ENCODE measurements at regions not wholly inside any gene's neighbourhood (a gene's known extent, or its start where the extent isn't known, plus 50 kb on each side); places are given as distances from the start of the nearest gene placed in this dataset.

DNA sequence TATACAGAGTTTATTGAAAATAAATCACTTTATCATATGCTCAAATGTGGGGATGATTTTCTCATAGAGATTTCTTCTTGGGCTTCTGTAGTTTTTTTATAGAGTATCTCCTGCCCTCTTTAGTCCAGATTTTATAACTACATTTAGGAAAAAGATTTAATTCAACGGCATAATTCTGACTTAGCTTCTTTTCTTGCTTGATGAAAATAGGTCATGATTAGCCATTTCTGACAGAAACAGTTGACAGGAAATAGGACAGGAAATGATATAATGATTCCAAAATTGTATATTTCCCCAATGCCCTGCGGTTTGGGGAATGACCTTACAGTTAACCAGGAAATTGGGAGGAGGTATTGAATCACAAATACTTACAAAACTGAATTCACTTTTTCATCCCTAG lies 1531.9 kb upstream of the ACVR2A start:
- DNase-seq, result no peak

DNA sequence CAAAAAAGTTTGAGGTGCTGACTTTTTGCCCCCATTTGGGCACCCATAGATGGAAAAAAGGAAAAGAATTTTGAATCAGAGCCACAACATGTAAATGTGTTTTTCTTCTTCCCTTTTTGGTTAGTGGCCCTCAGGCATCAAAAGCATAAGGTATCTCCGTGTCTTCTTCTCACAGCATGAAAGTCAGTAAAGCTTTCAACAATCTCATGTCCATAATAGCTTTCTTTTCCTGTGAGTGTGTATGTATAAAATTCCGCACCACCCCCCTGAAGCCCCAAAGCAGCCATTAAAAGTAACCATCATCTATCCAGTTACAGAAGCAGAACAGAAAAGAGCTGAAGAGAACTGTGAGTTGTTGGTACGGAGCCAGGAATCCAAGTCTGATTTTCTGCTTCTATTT lies 1539.7 kb upstream of the ACVR2A start:
- no peak for DNase-seq

DNA sequence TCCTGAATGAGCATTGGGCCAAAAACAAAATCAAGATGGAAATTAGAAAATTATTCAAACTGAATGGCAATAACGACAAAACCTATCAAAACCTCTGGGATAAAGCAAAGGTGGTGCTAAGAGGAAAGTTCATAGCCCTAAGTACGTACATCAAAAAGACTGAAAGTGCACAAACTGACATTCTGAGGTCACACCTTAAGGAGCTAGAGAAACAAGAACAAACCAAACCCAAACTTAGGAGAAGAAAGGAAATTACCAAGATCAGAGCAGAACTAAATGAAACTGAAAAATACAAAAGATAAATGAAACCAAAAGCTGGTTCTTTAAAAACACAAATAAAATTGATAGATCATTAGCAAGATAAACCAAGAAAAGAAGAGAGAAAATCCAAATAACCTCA lies 1543.5 kb upstream of the ACVR2A start:
- DNase-seq, result no peak

- DNase-seq, result no peak
These were observed 1549.7 kb upstream of the ACVR2A start for GRCh38 chr2:146295080-146295670.

DNA sequence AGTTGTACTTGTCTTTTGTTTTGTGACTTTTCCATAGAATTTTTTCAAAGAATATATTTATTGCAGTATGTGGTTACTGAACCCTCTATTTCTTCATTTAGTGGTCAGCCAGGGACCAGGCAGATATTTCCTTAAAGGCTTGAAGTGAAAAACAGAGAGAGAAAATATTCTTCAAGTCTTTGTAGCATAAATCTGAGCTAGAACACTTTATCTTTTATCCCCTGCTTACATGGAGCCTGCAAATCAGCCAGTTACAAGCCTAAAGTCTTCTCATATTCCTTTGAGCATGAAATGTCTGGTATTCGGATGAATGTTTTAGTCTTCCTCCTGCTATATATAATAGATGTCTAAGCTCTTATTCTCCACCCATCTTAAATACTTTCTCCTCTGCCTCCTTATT lies 1557.5 kb upstream of the ACVR2A start:
- no peak for DNase-seq

- no peak for DNase-seq
These were observed 1565.9 kb upstream of the ACVR2A start for GRCh38 chr2:146278881-146279280.

- DNase-seq, result no peak
These were observed 1573.5 kb upstream of the ACVR2A start for GRCh38 chr2:146271131-146271831.

DNA sequence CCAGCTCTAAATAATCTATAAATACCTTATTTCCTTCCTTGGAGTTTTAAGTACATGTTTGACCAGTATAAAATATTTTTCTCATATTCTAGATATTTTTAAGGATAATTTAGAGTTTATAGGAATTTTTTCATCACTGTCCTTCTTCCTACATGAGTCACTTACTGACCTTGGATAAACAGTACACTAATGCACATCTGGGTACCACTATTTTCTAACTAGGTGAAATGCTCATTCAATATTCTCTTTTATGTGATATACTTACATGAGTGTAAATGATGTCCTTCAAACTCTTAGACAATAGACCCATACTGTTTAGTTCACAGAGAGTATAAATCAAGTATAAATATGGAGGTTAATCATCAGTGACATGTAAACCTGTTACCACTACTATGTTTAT lies 1574.2 kb upstream of the ACVR2A start:
- no peak for DNase-seq

DNA sequence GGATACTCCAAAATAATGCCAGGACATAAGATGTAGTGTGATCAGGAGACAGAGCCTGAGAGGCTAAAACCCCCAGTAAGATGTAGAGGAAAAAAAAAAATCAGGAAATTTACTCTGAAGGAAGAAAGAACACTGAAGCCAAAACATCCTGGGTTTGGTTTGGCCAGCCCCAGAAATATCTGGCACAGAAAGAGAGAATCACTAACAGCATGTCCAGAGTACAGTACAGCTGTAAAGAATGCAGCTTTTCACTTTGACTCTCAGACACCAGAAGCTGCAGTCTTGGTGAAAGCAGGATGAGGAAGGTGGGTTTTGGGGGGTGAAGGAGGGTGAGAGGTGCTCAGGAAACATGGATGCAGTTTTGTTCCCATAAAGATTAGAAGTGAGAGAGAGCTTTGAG lies 1577.7 kb upstream of the ACVR2A start:
- DNase-seq, result no peak

- DNase-seq, result no peak
These were observed 1579.2 kb upstream of the ACVR2A start for GRCh38 chr2:146265656-146266055.

- DNase-seq, result no peak
These were observed 1582.2 kb upstream of the ACVR2A start for GRCh38 chr2:146262606-146263005.

DNA sequence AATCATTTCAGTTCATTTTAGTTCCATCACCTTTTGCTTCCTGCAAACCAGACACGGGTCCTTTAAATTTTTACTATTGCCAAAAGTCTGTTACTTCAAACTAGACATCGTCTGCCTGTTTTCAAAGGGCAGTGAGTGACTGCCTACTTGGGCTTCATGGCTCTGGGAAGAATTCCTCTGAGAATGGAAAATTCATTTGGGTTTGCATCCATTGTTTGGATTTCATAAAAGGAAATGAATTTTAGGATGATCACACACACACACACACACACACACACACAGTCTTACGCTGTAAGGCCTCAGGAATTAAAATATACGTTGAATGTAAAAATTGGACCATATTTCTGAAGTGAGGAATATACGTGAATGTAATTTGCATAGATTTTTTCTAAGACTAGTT lies 1584.3 kb upstream of the ACVR2A start:
- no peak for DNase-seq

GRCh38 chr2:146259816-146260215 lies 1585.0 kb upstream of the ACVR2A start:
- no peak for DNase-seq

- DNase-seq, result no peak
These were observed 1586.8 kb upstream of the ACVR2A start for GRCh38 chr2:146258071-146258470.

DNA sequence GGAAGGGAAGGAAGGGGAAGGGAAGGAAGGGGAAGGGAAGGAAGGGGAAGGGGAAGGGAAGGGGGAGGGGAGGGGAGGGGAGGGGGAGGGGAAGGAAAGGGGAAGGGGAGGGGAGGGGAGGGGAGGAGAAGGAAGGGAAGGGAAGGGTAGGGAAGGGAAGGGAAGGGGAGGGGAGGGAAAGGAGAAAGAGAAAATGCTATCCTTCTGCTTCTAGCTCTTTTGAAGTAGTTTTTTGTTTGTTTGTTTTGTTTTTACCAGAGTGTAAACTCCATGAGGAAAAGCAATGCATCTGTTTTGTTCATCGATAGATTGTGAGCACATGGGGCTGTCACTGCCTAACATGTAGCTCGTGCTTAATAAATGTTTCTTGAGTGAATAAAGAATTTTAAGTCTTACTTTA lies 1592.7 kb upstream of the ACVR2A start:
- DNase-seq, result no peak

- DNase-seq, result no peak
These were observed 1593.5 kb upstream of the ACVR2A start for GRCh38 chr2:146251328-146251727.

DNA sequence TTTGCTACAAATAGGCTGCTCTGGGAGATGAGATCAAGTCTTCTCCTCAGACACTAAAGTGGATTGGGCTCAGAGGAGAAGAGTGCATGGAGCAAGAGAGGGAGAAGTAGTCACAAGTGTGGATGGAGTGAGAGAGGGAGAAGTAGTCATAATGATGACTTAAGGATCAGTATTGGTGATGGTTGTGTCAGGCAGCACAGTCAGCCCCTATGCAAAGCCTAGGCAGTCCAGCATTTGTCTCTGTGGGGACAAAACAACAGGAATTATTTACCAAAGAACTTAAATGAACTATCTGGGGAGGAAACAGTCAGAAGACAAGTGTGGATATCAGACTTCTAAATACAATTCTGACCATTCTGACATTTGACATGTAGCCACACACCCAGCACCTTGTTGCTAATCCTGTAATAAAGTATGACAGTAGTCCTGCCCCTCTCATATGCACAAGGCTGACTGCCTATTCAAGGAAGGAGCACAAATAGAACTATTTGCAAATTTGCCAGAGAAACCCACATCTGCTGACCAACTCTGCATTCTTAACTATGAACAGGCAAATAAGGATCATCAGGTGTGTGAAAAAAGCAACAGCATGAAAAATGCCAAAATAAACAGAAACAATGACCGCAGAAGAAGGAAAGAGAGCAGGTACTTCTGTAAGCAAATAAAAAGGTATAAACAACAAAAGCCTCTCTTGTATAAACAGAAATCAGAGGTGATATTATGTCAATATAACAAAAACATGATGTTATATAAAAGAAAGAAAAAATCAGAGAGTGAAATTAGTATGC lies 1597.9 kb upstream of the ACVR2A start:
- no peak for DNase-seq

DNA sequence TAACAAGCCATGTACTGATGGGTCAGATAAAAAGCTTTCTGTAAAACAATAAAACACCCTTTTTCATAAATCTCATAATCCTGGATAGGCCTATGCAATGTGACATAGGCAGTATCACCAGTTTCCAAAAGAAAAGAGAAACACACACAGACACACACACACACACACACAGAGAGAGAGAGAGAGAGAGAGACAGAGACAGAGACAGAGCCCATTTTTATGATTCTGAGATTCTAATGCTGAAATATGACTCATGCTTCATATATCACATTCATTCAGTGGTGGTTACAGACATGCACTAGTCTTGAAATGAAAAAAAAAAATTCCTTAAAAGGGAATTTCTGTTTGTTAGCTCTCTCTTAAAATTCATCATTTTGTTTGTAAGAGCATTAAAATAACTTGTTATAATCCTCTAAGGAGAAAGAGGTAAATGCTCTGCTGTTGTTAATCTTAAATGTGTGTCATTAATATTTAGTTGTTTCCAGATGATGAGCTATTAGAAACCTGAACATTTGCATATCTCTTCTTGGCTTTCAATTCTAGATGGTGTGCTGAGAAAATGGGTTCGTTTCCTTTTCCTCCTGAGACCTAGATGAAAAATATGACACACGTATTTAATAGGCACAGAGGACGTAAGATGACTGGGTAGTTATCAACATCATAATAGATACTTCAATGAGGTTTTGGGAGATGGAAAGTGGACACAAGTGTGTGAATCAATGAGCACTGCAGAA lies 1598.7 kb upstream of the ACVR2A start:
- no peak for DNase-seq

DNA sequence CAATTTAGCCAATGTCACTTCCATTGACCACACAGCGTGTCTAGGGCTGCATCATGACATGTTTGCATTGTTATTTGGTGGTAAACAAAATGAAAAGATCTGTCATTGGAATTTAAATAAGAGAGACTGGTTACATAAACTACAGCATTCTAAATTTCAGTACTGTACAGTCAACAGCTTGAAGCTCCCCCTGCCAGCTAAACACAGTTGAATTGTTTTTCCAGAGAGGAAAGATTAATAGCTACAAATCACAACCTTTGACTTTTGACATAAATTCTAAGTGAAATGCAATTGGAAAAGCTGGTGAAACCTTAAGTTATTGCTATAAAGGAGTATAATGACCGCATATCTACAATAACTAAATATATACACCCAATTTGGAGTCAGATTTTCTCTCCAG lies 1600.0 kb upstream of the ACVR2A start:
- DNase-seq, result no peak

GRCh38 chr2:146244131-146244530 lies 1600.7 kb upstream of the ACVR2A start:
- no peak for DNase-seq

DNA sequence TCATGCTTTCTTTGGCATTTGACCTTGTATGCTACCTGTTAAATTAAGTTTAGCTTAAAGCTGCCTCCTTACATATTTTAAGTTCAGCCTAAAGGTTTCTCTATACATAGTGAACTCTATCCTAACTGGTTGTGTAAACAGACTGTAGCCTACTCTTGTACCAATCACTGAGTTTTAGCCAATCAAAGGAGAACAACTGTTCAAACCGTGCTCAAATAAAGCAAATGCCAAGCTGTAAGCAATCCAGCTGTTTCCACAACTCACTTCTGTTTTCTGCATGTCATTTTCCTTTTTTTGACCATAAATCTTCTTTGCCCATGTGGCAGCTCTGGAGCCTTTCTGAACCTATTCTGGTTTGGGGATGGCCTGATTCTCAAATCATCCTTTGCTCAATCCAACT lies 1603.8 kb upstream of the ACVR2A start:
- no peak for DNase-seq

GRCh38 chr2:146240391-146240790 lies 1604.4 kb upstream of the ACVR2A start:
- no peak for DNase-seq

DNA sequence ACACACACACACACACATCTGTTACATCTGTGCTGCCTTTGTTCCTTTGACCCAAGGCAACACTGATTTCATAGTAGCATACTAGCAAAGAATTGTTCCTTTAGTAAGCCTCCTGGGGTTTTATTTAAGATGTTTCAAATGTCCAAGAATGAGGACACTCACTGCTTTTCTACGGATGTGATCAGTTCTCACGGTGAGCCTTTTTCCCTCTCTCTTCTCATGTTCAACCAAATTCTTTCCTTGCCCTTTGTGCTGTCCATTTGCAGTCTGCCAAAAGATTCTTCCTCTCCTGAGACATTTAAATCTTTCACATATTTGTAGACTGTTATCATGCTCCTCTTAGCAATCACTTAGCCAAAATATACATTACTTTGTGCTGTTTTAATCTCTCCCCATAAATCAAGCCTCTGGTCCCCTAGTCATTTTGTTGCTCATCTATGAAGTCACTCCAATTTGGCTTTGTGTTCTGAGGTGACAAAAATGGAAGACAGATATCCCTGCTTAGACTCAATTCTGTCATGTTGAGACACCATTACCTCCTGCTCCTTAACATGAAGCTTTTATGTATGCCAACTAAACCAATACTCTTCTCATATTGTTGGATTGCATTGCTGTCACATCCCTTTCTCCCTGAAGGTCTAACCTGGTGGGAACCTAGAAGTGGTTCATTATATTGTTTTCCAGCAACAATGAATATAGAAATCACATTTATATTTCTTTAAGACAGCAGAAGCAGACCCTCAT lies 1605.3 kb upstream of the ACVR2A start:
- DNase-seq, result no peak

All from midbrain (tissue), 1 donor.